ENCODE measurements at regions not wholly inside any gene's neighbourhood (a gene's known extent, or its start where the extent isn't known, plus 50 kb on each side); places are given as distances from the start of the nearest gene placed in this dataset.

DNA sequence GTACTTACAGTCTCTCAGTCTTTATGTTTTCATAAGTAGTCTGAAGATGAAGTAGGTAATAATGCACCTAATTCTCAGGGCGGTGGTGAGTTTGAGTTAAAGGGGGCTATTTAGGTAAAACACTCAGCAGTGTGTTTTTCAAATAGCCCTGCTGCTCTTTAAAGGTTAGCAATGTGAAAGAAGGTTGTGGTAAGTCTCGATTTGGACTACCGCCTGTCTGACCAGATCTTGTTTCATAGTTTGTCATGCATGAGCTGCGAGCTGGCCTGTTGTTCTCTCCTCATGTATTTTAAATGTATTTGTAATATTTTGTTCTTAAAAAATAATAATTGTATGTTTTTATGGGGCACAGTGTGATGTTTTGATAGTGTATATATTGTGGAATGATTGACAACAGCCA lies 340.2 kb downstream of the DHX35 start:
- in situ Hi-C loops (cut with HindIII; ENCODE audit: low sequenced_read_pairs), result no loop called here

DNA sequence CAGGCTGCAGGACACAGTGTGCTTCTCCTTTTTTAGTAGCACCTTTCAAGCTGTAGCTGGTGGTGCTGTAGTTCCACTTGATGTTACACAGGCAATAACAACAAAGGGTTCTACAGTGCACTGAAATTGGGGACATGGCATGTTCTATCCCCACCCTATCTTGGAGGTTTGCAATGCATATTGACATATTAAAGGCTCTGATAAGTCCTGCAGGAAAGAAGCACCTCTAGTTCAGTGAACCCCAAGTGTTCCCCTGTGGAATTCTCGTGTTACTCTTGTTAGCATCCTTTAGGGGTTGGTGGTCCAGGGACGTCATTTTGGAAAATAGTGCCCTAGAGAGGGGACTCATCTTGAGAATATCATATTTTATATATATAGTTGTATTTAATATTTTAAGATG lies 337.6 kb downstream of the DHX35 start:
- in situ Hi-C loops (cut with HindIII; ENCODE audit: low sequenced_read_pairs), result no loop called here

DNA sequence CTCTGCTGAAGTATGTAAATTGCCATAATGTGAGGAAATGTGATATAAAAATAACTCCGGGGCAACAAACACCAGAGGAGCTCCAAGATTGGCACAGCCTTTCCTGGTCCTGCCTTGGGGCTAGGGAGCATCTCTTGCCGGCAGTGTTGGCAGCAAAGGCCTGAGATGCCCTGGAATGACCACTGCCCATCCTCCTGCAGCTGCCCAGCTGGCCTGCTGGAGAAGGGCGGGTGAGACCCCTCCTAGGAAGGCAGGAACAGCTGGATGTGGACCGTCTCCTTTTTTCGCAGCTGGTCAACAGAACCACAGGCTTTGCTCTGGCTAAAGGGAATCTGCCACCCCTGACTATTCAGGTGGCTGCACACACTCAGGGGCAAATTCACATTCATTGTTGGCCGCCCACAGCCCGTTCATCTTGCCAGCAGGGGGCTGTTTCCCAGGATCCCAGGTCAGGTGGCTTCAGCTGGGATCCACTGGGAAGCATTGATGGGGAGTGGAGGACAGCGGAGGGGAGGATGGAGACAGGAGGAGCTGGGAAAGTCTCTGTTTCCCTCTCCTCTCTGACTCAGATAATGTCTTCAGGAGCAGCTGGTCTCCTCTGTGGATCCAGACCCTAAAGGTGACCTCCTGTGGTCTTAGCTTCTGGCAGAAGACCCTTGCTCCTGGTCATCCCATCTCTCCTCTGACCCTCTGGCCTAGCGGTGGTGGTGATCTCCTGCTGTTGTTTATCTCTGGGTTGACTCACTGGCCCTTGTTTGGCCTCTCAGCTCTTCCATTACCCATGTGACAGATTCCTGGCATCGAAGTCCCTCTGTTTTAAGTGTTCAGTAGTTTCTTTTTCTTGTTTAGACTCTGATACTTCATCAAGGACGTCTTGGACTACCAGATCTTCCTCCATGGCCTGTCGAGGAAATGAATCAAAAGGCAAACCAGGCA lies 336.7 kb downstream of the DHX35 start:
- in situ Hi-C loops (cut with HindIII; ENCODE audit: low sequenced_read_pairs), result no loop called here

DNA sequence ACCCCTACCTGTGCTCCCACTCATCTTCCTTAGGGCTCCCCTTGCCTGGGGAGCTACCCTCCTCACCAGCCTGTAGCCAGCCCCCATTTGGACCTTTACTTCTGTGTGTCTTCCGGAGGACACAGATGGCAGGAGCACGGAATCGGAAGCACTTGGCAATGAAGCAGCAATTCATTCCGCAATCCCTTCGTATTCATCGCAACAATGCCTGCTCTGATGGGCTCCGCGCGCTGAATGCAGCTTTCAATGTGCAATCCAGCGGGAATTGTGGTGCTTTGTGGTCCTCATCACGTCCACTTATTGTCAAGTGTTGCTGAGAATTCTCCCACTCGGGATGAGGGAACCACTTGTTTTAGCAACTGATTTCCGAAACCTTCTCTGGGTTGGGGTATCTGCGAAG lies 336.0 kb downstream of the DHX35 start:
- in situ Hi-C loops (cut with HindIII; ENCODE audit: low sequenced_read_pairs), result no loop called here

DNA sequence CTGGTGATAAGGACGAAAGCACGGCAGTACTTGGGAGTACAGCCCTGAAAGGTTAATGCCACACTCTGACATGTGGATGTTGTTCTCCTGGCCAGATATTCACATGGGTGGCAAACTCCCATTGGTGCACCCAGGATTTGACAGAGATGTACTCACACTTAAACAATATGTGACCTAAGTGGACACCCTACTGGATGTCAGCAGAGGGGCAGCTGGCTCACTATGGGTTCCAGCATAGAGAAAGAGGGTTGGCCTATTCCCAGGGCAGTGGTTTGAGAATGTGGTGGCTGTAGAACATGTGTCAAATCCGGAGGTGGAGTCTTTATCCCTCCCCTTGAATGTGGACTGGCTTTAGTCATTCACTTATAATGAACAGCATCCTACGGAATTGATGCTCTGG lies 333.2 kb downstream of the DHX35 start:
- in situ Hi-C loops (cut with HindIII; ENCODE audit: low sequenced_read_pairs), result no loop called here

DNA sequence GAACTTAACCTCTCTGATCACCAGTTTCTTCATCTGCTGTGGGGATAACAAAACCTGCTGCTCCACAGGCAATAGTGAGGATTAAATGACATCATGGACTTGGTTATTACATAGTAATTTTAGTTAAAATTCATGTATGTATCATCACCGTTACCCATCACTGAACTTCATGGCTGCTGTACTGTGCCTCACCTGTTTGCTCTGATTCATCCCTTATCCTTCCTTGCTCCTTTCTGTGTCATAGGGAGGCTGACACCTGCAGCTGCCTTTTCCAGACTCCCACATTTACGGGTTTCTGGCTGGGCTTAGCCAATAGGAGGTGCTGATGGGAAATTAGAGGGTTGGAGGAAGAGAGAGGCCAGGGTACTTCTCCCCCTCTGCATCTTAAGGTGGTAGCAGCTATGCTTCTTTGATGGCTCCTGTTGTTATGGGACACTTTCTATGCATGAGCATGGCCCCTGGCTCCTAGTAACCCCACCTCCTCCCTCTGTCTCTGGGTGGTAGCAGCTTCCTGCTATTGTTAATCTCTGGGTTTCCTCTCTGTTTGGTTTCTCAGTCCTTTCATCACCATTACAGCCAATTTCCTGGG lies 332.1 kb downstream of the DHX35 start:
- in situ Hi-C loops (cut with HindIII; ENCODE audit: low sequenced_read_pairs), result no loop called here

DNA sequence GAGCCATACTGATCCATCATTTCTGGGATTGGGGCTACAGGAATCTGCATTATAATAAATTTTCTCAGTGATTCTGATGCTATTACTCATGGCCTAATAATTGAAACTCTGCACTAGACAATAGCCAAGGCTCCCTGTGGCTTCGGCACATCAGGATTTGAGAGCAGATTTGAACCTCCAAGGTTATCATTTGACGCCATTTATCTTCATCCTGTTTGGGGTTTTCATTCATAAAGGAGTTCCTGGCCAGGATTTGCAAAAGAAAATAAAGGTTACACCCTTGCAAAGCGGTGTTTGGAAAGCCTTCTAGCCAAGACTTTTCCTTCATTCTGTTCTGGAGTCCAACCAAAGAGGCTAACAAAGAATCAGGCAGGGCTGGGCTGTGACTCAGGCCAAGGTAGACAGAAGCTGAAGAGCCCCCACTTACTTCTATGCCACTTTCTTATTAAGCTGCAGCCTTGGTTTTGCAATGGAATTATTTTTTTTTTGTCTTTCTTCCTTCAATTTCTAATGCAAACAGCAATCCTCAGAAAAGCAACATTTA lies 330.1 kb downstream of the DHX35 start:
- in situ Hi-C loops (cut with HindIII; ENCODE audit: low sequenced_read_pairs), result no loop called here

DNA sequence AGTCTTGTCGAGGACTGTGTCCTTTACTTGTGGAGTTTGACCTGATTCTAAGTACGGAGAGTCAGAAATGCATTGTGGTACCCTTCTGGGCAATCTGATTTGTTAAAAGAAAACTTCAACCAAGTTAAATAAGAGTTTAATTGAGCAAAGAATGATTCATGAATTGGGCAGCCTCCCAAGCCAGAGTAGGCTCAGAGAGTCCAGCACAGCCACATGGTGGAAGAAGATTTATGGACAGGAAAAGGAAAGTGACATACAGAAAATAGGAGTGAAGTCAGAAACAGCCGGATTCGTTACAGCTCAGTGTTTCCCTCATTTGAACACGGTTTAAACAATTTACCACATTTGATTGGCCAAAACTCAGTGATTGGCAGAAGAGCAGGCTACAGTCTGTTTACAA lies 329.2 kb downstream of the DHX35 start:
- in situ Hi-C loops (cut with HindIII; ENCODE audit: low sequenced_read_pairs), result no loop called here

DNA sequence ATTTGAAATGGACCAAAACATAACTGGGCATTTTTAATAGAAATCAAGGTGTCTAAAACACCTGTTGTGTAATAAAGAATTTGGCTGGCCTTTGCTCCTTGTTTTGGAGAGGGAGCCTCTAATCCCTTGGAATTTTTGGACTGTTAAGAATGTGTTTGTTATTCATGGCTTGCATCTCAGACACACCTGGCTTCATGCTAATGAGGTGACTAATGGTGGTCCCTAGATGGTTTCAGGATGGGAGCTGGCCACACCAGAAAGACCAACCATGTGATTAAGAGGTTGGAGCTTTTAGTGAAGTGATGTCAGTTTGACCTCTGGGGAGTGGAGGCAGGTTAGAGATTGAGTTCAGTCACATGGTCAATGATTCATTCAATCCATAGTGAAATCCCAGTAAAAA lies 328.4 kb downstream of the DHX35 start:
- in situ Hi-C loops (cut with HindIII; ENCODE audit: low sequenced_read_pairs), result no loop called here

DNA sequence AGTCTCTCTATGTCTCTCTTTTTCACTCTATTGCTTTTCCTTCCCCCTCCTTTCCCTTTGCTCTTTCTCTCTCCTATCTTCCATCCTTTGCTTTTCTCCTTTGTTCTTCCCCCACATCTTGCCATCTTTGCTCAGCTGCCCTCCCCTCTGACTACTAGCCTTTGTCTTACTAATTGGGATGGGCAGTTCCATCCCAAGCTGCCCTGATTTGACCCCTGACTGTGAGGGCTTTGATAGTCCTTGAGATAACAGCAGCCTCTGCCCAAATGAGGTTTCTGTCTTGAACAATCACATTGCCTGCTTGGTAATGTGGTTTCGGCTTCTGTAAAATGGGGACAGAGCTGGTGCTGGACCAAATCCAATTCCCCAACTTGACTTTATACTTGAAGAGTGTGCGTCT lies 327.7 kb downstream of the DHX35 start:
- in situ Hi-C loops (cut with HindIII; ENCODE audit: low sequenced_read_pairs), result no loop called here

DNA sequence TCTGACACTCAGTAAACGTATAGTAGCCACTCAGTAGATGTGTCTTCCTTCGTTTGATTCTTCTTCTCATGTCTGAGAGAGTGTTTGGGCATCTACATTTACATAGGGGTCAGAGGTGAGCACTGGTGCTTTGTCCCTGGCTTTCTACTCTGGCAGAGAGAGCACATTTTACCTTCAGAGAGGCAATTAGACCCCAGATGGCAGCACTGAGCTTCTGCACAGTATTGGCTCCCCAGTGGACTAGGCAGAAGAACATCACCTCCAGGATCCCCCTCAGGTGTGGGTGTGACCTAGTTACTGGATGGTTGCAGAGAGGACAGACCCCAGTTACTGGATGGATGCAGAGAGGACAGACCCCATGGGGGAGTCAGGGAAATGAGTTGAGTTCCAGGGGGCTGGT lies 327.2 kb downstream of the DHX35 start:
- in situ Hi-C loops (cut with HindIII; ENCODE audit: low sequenced_read_pairs), result no loop called here

DNA sequence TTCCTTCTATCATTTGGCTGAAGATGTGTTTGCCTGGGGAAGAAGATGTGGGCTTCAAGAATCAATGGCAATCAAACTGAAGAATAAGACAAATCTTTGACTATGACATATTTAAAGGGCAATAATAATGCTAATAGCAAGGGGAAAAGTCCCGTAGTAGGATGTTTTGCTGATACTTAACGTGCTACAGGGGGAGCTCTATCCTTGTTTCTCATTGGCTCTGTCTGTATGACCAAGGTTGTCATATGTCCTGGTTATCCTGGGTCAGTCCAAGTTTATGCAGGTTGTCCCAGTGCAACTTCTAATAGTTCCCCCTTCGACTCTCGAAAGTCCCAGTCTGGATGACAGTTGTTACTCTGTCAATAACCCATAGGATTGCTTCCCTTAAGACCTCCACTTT lies 321.3 kb downstream of the DHX35 start:
- in situ Hi-C loops (cut with HindIII; ENCODE audit: low sequenced_read_pairs), result no loop called here

DNA sequence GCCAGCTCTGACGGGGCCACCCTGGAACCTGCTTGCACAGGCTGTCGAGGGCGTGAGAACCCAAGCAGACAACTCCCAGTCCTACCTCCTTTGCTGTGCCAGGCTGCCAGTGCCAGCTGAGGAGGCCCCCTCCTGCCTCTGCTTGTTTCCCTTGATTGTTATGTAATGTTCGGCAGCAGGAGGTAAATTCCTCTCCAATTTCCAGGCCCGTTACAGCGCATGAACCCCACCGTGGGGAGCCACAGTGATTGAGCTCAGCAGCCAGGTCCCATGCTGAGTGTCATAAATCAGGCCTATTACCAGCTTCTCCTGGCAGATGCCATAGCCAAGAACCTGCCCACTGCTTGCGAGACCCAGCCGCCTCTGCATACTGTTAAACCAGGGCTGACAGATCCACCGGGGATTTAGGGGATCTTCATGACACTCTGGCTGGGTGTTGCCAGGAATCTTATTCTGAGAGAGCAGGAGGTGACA lies 320.5 kb downstream of the DHX35 start:
- in situ Hi-C loops (cut with HindIII; ENCODE audit: low sequenced_read_pairs), result no loop called here

DNA sequence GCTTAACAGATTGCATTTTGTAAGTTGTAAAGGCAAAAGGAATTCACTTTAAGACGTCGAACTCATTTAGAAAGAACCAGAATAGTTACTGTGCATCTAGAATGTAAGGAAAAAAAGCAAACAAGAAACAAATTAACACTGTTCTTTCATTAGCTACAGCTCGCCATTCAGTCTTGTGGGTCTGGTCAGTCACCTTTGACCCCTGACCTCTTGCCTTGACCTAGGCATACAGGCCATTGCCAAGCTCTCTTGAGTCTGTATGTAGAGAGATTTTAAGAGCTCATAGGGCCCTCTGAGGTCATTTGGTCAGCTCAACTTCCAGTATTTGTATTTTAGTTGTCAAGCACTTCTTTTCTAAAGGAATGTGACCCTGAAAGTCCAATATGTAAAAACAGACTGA lies 318.7 kb downstream of the DHX35 start:
- in situ Hi-C loops (cut with HindIII; ENCODE audit: low sequenced_read_pairs), result no loop called here

DNA sequence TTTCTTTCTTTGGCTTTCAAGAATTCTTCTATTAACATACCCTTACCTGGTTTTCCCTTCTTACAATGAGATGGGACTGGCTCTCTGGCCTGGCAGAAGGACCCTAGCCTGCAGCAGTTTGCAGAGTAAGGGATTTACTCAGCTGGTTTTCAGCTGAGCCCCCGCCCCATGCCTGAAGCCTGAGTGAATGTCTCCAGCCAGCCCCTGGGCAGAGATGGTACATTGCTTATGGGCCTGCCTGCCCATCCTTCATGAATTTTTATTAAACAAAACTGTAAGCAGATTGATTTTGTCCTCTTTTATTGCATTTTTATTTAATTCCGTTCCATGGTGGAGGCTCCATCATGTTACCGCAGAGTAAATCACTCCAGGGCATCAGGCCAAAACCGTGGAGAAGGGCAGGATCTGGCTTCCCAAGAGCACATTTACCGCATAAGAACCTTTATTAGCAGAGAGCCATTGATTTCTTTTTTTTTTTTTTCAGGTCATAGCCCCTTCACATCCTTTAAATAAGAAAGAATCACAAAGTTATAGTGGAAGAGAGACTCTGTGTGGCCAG lies 316.2 kb downstream of the DHX35 start:
- in situ Hi-C loops (cut with HindIII; ENCODE audit: low sequenced_read_pairs), result no loop called here

DNA sequence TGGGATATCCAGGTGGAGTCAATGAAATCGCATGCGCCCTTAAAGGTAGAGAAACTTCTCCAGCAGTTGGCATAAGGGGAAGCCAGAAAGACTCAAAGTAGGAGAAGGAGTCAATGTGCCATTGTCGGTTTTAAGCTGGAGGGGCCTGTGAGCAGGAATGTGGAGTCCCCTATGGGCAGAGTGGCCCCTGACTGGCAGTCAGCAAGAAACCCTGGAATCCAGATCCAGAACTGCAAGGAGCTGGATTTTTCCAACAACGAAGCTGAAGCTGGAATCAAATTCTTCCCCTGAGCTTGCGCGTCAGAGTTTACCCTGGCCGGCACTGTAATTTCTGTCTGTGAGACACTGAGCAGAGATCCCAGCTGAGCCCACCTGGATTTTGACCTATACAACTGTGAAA lies 315.0 kb downstream of the DHX35 start:
- in situ Hi-C loops (cut with HindIII; ENCODE audit: low sequenced_read_pairs), result no loop called here

DNA sequence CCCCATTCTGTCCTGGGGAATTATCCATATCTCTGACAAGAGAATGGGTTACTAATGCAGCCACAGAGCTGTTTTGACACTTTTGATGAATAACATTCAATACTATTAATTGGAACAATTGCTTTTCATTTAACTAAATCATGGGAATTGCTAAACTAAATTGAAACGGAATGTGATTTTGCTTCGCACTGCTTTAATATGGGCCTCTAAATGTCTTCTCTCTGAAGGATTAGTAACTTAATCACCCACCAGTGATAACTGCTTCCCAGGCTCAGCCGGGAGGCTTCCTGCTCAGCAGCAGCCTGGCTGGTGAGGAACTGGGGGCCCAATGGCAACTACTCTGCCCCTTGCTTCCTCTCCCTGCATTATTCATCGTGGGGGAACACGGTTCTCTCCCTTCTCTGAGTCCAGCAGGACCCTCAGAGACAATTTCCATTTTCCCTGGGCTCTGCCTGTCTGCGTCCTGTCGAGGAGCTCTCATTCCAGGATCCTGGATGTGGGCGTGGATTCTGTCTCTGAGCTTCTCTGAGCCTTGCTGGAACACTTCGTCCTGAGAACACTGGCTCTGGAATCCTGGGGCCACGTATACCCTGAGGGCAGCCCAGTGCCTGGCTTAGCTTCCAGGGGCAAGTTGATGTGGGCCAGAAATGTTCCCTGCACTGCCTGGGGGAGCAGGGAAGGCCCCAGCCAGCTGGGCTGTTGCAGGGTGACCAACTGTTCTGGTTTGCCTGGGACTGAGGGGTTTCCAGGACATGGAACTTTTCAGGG lies 308.9 kb downstream of the DHX35 start:
- in situ Hi-C loops (cut with HindIII; ENCODE audit: low sequenced_read_pairs), result no loop called here

DNA sequence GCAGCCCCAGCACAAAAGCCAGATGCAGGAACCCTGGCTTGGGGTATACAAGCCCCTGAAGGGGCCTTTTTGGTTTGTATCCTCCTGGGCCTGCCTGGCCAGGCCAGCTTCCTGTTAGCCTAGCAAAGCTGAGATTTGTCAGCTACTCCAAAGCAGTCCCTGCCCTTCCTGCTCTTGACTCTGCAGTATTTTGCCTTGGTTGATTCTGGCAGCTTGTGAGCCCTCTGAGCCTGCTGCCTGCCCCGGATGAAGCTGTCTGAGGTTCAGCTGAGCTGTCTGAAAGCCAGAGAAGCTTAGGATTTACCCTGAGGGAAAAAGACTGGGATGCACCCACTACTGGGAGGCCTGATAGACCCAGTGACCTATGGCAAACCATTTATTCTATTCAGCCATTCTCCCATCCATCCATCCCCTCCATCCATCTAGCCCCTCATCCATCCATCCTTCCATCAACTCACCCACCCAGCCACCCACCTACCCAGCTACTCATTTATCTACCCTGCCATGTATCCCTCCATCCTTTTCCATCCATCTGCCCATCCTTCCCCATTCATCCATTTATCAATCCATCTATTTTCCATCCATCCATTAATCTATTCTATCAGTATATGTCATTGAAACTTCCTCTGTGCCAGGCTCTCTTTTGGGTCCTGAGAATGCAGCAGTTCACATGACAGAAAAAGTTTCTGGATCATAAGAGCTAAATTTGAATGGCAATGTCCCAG lies 307.5 kb downstream of the DHX35 start:
- in situ Hi-C loops (cut with HindIII; ENCODE audit: low sequenced_read_pairs), result no loop called here

DNA sequence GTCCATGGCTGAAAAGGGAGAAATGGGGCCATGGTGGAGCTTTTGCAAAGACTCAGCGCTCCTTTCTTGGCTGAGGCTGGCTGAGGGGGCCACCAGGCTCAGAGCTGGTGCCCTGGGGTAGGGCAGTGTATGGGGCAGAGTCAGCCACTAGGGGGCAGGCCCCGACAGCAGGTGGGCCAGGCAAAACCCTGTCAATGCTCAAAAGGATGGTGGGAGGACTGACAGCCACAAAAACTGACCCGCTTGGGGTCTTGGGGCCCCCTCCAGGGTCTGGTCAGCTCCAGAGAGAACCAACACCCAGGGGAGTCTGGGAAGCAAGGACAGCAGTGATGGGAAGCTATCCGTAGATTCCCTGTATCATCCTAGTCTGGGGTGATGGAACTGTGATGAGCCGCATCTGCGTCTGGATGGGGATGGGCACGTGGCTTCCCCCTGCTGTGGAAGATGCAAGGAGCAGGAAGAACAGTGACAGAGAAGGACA lies 306.9 kb downstream of the DHX35 start:
- in situ Hi-C loops (cut with HindIII; ENCODE audit: low sequenced_read_pairs), result no loop called here

DNA sequence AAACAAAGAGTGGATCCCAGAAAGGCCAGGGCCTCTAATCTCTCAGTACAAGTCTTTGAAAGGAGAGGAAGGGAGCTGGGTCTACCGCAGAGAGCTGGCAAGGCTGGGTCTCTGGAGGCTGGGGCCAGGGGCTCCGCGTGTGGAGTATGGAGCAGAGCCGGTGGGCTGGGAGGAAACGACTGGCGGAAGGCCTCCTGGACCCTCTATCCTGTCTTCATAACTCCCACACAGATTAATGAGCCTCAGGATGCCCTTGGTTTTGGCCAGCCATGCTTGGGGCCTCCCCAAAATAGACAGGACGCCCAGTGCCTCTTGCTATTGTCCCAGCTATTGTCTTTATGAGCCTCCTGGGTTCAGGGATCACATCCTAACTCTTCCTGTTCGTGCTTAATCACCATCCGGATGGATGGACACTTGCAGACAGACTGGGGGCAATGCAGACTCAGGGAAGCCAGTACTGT lies 306.4 kb downstream of the DHX35 start:
- in situ Hi-C loops (cut with HindIII; ENCODE audit: low sequenced_read_pairs), result no loop called here

Measured in DLD1 (cell line).